HG02852 (cell line): ENCODE measurements at regions not wholly inside any gene's neighbourhood (a gene's known extent, or its start where the extent isn't known, plus 50 kb on each side); places are given as distances from the start of the nearest gene placed in this dataset.

Source experiments
- ATAC-seq: cut with Tn5 transposase; IDR thresholded peaks from one replicate; pipeline ENCODE4 v1.9.1; 2021; ENCODE audit warnings: mild to moderate bottlenecking, moderate library complexity; ENCODE audit not compliant: unreplicated experiment

- ATAC-seq: no peak
Observed at GRCh38 chr10:128604025-128604424, 477.8 kb upstream of the MKI67 start.

- no peak for ATAC-seq
Observed at GRCh38 chr10:128605180-128605579, 479.0 kb upstream of the MKI67 start.

- ATAC-seq: no peak
Observed at GRCh38 chr10:128606055-128606454, 479.8 kb upstream of the MKI67 start.

- ATAC-seq: no peak
Observed at GRCh38 chr10:128608791-128609190, 482.6 kb upstream of the MKI67 start.

GRCh38 chr10:128609460-128609859 is 483.2 kb upstream of the MKI67 start:
- no peak for ATAC-seq

- no peak for ATAC-seq
Observed at GRCh38 chr10:128610113-128610512, 483.9 kb upstream of the MKI67 start.

GRCh38 chr10:128612195-128612594 is 486.0 kb upstream of the MKI67 start:
- ATAC-seq: no peak

- ATAC-seq: no peak
Observed at GRCh38 chr10:128612631-128613030, 486.4 kb upstream of the MKI67 start.

- ATAC-seq: no peak
Observed at GRCh38 chr10:128614016-128614605, 487.9 kb upstream of the MKI67 start.

- ATAC-seq: no peak
Observed at GRCh38 chr10:128614802-128615553, 488.8 kb upstream of the MKI67 start.

GRCh38 chr10:128617532-128617931 is 491.3 kb upstream of the MKI67 start:
- no peak for ATAC-seq

- ATAC-seq: no peak
Observed at GRCh38 chr10:128622706-128623105, 496.5 kb upstream of the MKI67 start.

- ATAC-seq: no peak
Observed at GRCh38 chr10:128623776-128624175, 497.6 kb upstream of the MKI67 start.

GRCh38 chr10:128624656-128625530 is 498.7 kb upstream of the MKI67 start:
- ATAC-seq: no peak

- no peak for ATAC-seq
Observed at GRCh38 chr10:128625926-128626325, 499.7 kb upstream of the MKI67 start.

GRCh38 chr10:128626397-128627000 is 500.3 kb upstream of the MKI67 start:
- ATAC-seq: no peak

GRCh38 chr10:128627811-128628210 is 501.6 kb upstream of the MKI67 start:
- no peak for ATAC-seq

- ATAC-seq: no peak
Observed at GRCh38 chr10:128628252-128628651, 502.0 kb upstream of the MKI67 start.

GRCh38 chr10:128629111-128630096 is 503.2 kb upstream of the MKI67 start:
- ATAC-seq: no peak

GRCh38 chr10:128630787-128631252 is 504.6 kb upstream of the MKI67 start:
- ATAC-seq: no peak
